ENCODE measurements at regions not wholly inside any gene's neighbourhood (a gene's known extent, or its start where the extent isn't known, plus 50 kb on each side); places are given as distances from the start of the nearest gene placed in this dataset.

GRCh38 chr16:80200079-80200478 lies 340.7 kb upstream of the DYNLRB2 start:
- H3K9ac ChIP-seq (ENCODE audit: low read length) = no peak overlapping the region
- no peaks in the 10 kb centered on the region for H3K36me3 ChIP-seq (ENCODE audit: control insufficient read depth in 1 of 2, insufficient read depth in 2 of 2, low read depth in 1 of 2, low read length in 2 of 2)
- H3K27me3 ChIP-seq (ENCODE audit: control insufficient read depth in 1 of 2, insufficient read depth in 1 of 2, low read length in 2 of 2) = no peaks in the 10 kb centered on the region
- no peaks in the 10 kb centered on the region for H3K4me1 ChIP-seq (ENCODE audit: control insufficient read depth, insufficient read depth, low read depth, low read length)
- no peak overlapping the region for H2AK5ac ChIP-seq (ENCODE audit: low read length, severe bottlenecking)
- H3K4me2 ChIP-seq (ENCODE audit: low read length, poor library complexity, severe bottlenecking) = no peak overlapping the region
- no peak overlapping the region for H2BK5ac ChIP-seq (ENCODE audit: low read depth, low read length, poor library complexity, severe bottlenecking)
- no peak overlapping the region for H4K8ac ChIP-seq (ENCODE audit: low read length)
- DNase-seq = no peak
- no peak overlapping the region for H2BK120ac ChIP-seq (ENCODE audit: low read depth, low read length)
- H3K9me3 ChIP-seq (ENCODE audit: control insufficient read depth, low read length) = no peaks in the 10 kb centered on the region
- H3K4ac ChIP-seq (ENCODE audit: low read depth in 1 of 2, low read length in 2 of 2) = no peak overlapping the region
- no peaks in the 10 kb centered on the region for H3K79me1 ChIP-seq (replicated peaks; ENCODE audit: low read length, poor library complexity, severe bottlenecking)
- no peak overlapping the region for H2AFZ ChIP-seq (ENCODE audit: low read depth, low read length)
- H3K23ac ChIP-seq (ENCODE audit: low read length in 2 of 2) = no peak overlapping the region
- no peak overlapping the region for H3K14ac ChIP-seq (ENCODE audit: low read length in 2 of 2)
- WGBS = 88% methylated on average over 3 of the region's 3 CpGs
- H3K27ac ChIP-seq (ENCODE audit: low read length, poor library complexity, severe bottlenecking) = no peak overlapping the region
- no peak overlapping the region for H2BK12ac ChIP-seq (ENCODE audit: low read length in 2 of 2)
- no peak overlapping the region for H2BK15ac ChIP-seq (ENCODE audit: low read depth, poor library complexity, severe bottlenecking)
- no peak overlapping the region for H4K91ac ChIP-seq (ENCODE audit: low read length)
- no peak overlapping the region for H3K4me3 ChIP-seq (ENCODE audit: insufficient read depth in 1 of 2, low read depth in 1 of 2, low read length in 2 of 2)
- H3K18ac ChIP-seq (ENCODE audit: low read depth in 1 of 2, low read length in 2 of 2) = no peak overlapping the region

- Histone ChIP-seq H3K36me3 (ENCODE audit: control insufficient read depth in 1 of 2, insufficient read depth in 2 of 2, low read depth in 1 of 2, low read length in 2 of 2) (no peaks in the 10 kb centered on the region), H3K27me3 (ENCODE audit: control insufficient read depth in 1 of 2, insufficient read depth in 1 of 2, low read length in 2 of 2) (no peaks in the 10 kb centered on the region), H2AK5ac (ENCODE audit: low read length, severe bottlenecking) (peak overlapping the region; percentile 54), H3K23ac (ENCODE audit: low read length in 2 of 2) (no peak overlapping the region), H3K4me3 (ENCODE audit: insufficient read depth in 1 of 2, low read depth in 1 of 2, low read length in 2 of 2) (no peak overlapping the region), H2BK5ac (ENCODE audit: low read depth, low read length, poor library complexity, severe bottlenecking) (no peak overlapping the region), H2BK15ac (ENCODE audit: low read depth, poor library complexity, severe bottlenecking) (no peak overlapping the region), H3K27ac (ENCODE audit: low read length, poor library complexity, severe bottlenecking) (no peak overlapping the region), H3K79me1 (replicated peaks; ENCODE audit: low read length, poor library complexity, severe bottlenecking) (no peaks in the 10 kb centered on the region), H2AFZ (ENCODE audit: low read depth, low read length) (no peak overlapping the region), H3K9me3 (ENCODE audit: control insufficient read depth, low read length) (no peaks in the 10 kb centered on the region), H3K4me1 (ENCODE audit: control insufficient read depth, insufficient read depth, low read depth, low read length) (no peaks in the 10 kb centered on the region), H3K18ac (ENCODE audit: low read depth in 1 of 2, low read length in 2 of 2) (no peak overlapping the region), H3K4ac (ENCODE audit: low read depth in 1 of 2, low read length in 2 of 2) (no peak overlapping the region), H3K14ac (ENCODE audit: low read length in 2 of 2) (no peak overlapping the region), H2BK120ac (ENCODE audit: low read depth, low read length) (no peak overlapping the region), H3K9ac (ENCODE audit: low read length) (no peak overlapping the region), H2BK12ac (ENCODE audit: low read length in 2 of 2) (no peak overlapping the region), H4K91ac (ENCODE audit: low read length) (no peak overlapping the region), H3K4me2 (ENCODE audit: low read length, poor library complexity, severe bottlenecking) (no peak overlapping the region), H4K8ac (ENCODE audit: low read length) (no peak overlapping the region)
- 100% methylated on average over 1 of the region's 3 CpGs for WGBS
- no peak for DNase-seq
Observed at GRCh38 chr16:80199614-80200013, 341.2 kb upstream of the DYNLRB2 start.

GRCh38 chr16:80198311-80199299 lies 342.2 kb upstream of the DYNLRB2 start:
- 67% methylated on average over 6 of the region's 7 CpGs for WGBS
- Histone ChIP-seq H3K9ac (ENCODE audit: low read length) (peak overlapping the region; percentile 78), H2AFZ (ENCODE audit: low read depth, low read length) (no peak overlapping the region), H3K23ac (ENCODE audit: low read length in 2 of 2) (no peak overlapping the region), H2BK5ac (ENCODE audit: low read depth, low read length, poor library complexity, severe bottlenecking) (no peak overlapping the region), H2BK12ac (ENCODE audit: low read length in 2 of 2) (no peak overlapping the region), H3K36me3 (ENCODE audit: control insufficient read depth in 1 of 2, insufficient read depth in 2 of 2, low read depth in 1 of 2, low read length in 2 of 2) (no peaks in the 10 kb centered on the region), H3K79me1 (replicated peaks; ENCODE audit: low read length, poor library complexity, severe bottlenecking) (no peaks in the 10 kb centered on the region), H3K14ac (ENCODE audit: low read length in 2 of 2) (no peak overlapping the region), H3K18ac (ENCODE audit: low read depth in 1 of 2, low read length in 2 of 2) (peak overlapping the region in 1 of 2 experiments; percentile 16), H3K27me3 (ENCODE audit: control insufficient read depth in 1 of 2, insufficient read depth in 1 of 2, low read length in 2 of 2) (no peaks in the 10 kb centered on the region), H3K9me3 (ENCODE audit: control insufficient read depth, low read length) (no peaks in the 10 kb centered on the region), H2BK15ac (ENCODE audit: low read depth, poor library complexity, severe bottlenecking) (no peak overlapping the region), H3K4me3 (ENCODE audit: insufficient read depth in 1 of 2, low read depth in 1 of 2, low read length in 2 of 2) (no peak overlapping the region), H4K91ac (ENCODE audit: low read length) (no peak overlapping the region), H3K4ac (ENCODE audit: low read depth in 1 of 2, low read length in 2 of 2) (no peak overlapping the region), H3K4me1 (ENCODE audit: control insufficient read depth, insufficient read depth, low read depth, low read length) (no peaks in the 10 kb centered on the region), H3K27ac (ENCODE audit: low read length, poor library complexity, severe bottlenecking) (peak overlapping the region; percentile 83), H4K8ac (ENCODE audit: low read length) (no peak overlapping the region), H2BK120ac (ENCODE audit: low read depth, low read length) (no peak overlapping the region), H3K4me2 (ENCODE audit: low read length, poor library complexity, severe bottlenecking) (no peak overlapping the region), H2AK5ac (ENCODE audit: low read length, severe bottlenecking) (peak overlapping the region; percentile 43)
- peak; percentile 18 for DNase-seq

- no peaks in the 10 kb centered on the region for H3K4me1 ChIP-seq (ENCODE audit: control insufficient read depth, insufficient read depth, low read depth, low read length)
- H2BK15ac ChIP-seq (ENCODE audit: low read depth, poor library complexity, severe bottlenecking) = no peak overlapping the region
- H3K4ac ChIP-seq (ENCODE audit: low read depth in 1 of 2, low read length in 2 of 2) = no peak overlapping the region
- no peak overlapping the region for H2BK12ac ChIP-seq (ENCODE audit: low read length in 2 of 2)
- no peaks in the 10 kb centered on the region for H3K36me3 ChIP-seq (ENCODE audit: control insufficient read depth in 1 of 2, insufficient read depth in 2 of 2, low read depth in 1 of 2, low read length in 2 of 2)
- H2AK5ac ChIP-seq (ENCODE audit: low read length, severe bottlenecking) = no peak overlapping the region
- H3K27me3 ChIP-seq (ENCODE audit: control insufficient read depth in 1 of 2, insufficient read depth in 1 of 2, low read length in 2 of 2) = no peaks in the 10 kb centered on the region
- no peak overlapping the region for H3K14ac ChIP-seq (ENCODE audit: low read length in 2 of 2)
- no peak overlapping the region for H2BK120ac ChIP-seq (ENCODE audit: low read depth, low read length)
- peak overlapping the region; percentile 78 for H3K9ac ChIP-seq (ENCODE audit: low read length)
- no peak overlapping the region for H3K4me2 ChIP-seq (ENCODE audit: low read length, poor library complexity, severe bottlenecking)
- peak overlapping the region; percentile 83 for H3K27ac ChIP-seq (ENCODE audit: low read length, poor library complexity, severe bottlenecking)
- H2BK5ac ChIP-seq (ENCODE audit: low read depth, low read length, poor library complexity, severe bottlenecking) = peak overlapping the region; percentile 33
- H3K23ac ChIP-seq (ENCODE audit: low read length in 2 of 2) = no peak overlapping the region
- 0% methylated on average over 1 of the region's 4 CpGs for WGBS
- no peak overlapping the region for H4K8ac ChIP-seq (ENCODE audit: low read length)
- peak overlapping the region in 1 of 2 experiments; percentile 45 for H3K4me3 ChIP-seq (ENCODE audit: insufficient read depth in 1 of 2, low read depth in 1 of 2, low read length in 2 of 2)
- no peak overlapping the region for H4K91ac ChIP-seq (ENCODE audit: low read length)
- DNase-seq = peak; percentile 68
- no peaks in the 10 kb centered on the region for H3K9me3 ChIP-seq (ENCODE audit: control insufficient read depth, low read length)
- H2AFZ ChIP-seq (ENCODE audit: low read depth, low read length) = no peak overlapping the region
- H3K79me1 ChIP-seq (replicated peaks; ENCODE audit: low read length, poor library complexity, severe bottlenecking) = no peaks in the 10 kb centered on the region
- H3K18ac ChIP-seq (ENCODE audit: low read depth in 1 of 2, low read length in 2 of 2) = no peak overlapping the region
Observed at GRCh38 chr16:80197741-80198201, 343.0 kb upstream of the DYNLRB2 start.
